OCI-LY7 (cell line): ENCODE measurements at regions not wholly inside any gene's neighbourhood (a gene's known extent, or its start where the extent isn't known, plus 50 kb on each side); places are given as distances from the start of the nearest gene placed in this dataset.

Experiments used
- BruUV-seq: library from RNA; stranded (reverse); fragments of 400-500 nt; replicated peaks from 2 replicates; lab custom pipeline; 2021; lab: Mats Ljungman, UMichigan
- CTCF ChIA-PET: fragments of 300-600 bp; sonication (Branson Sonifier 250); formaldehyde crosslinking; loops from one replicate; lab custom pipeline; 2022; ENCODE audit warnings: antibody characterized with exemption; ENCODE audit not compliant: unreplicated experiment; lab: Charles Lee
- POLR2A ChIA-PET: fragments of 300-600 bp; sonication (Branson Sonifier 250); formaldehyde crosslinking; loops from one replicate; lab custom pipeline; 2022; ENCODE audit warnings: antibody characterized with exemption; lab: Charles Lee
- DNase-seq: peaks from one replicate; pipeline ENCODE4 v3.0.0-alpha.2; 2015; ENCODE audit warnings: low spot score
- H2AFZ ChIP-seq: fragments of 200-600 bp; sonication (generic), shearing (Covaris generic); 2 replicates; pipeline ENCODE4 v1.6.1; 2014; ENCODE audit warnings: mild to moderate bottlenecking, antibody characterized with exemption, low read length, moderate library complexity
- H3K27ac ChIP-seq: fragments of 200-600 bp; sonication (generic); 2 replicates; pipeline ENCODE4 v1.5.1; 2014; ENCODE audit warnings: mixed run types, low read depth, mild to moderate bottlenecking, moderate library complexity, low read length, inconsistent platforms; ENCODE audit not compliant: poor library complexity, severe bottlenecking
- H3K36me3 ChIP-seq: fragments of 200-600 bp; sonication (generic); 2 replicates; pipeline ENCODE4 v1.6.1; 2014; ENCODE audit warnings: mild to moderate bottlenecking, antibody characterized with exemption, low read length, moderate library complexity, mixed read lengths; ENCODE audit not compliant: insufficient read depth
- H3K4me1 ChIP-seq: fragments of 200-600 bp; sonication (generic); 2 replicates; pipeline ENCODE4 v1.5.1; 2014; ENCODE audit warnings: mild to moderate bottlenecking, low read length; ENCODE audit not compliant: insufficient read depth, poor library complexity, severe bottlenecking
- H3K4me2 ChIP-seq: fragments of 200-600 bp; sonication (generic); 2 replicates; pipeline ENCODE4 v1.6.1; 2014; ENCODE audit warnings: mild to moderate bottlenecking, low read length
- H3K4me3 ChIP-seq: fragments of 200-600 bp; sonication (generic); 2 replicates; pipeline ENCODE4 v1.5.1; 2014; ENCODE audit warnings: mild to moderate bottlenecking, low read depth, low read length; ENCODE audit not compliant: poor library complexity, severe bottlenecking
- H3K79me2 ChIP-seq: fragments of 200-600 bp; sonication (generic); 2 replicates; pipeline ENCODE4 v1.6.1; 2016; ENCODE audit warnings: low read depth, mild to moderate bottlenecking, low read length, moderate library complexity, mixed read lengths; ENCODE audit not compliant: insufficient read depth
- H3K9me2 ChIP-seq: fragments of 200-600 bp; sonication (generic); 2 replicates; pipeline ENCODE4 v1.6.1; 2016; ENCODE audit warnings: mild to moderate bottlenecking, low read length, mixed read lengths; ENCODE audit not compliant: insufficient read depth
- H3K9me3 ChIP-seq: fragments of 200-600 bp; sonication (generic); 2 replicates; pipeline ENCODE4 v1.6.1; 2014; ENCODE audit warnings: mild to moderate bottlenecking, mixed run types, low read length, mixed read lengths
- H4K20me1 ChIP-seq: fragments of 200-600 bp; sonication (generic); 2 replicates; pipeline ENCODE4 v1.6.1; 2014; ENCODE audit warnings: mild to moderate bottlenecking, antibody characterized with exemption, low read length, moderate library complexity, mixed read lengths; ENCODE audit not compliant: insufficient read depth
- EZH2phosphoT487 ChIP-seq: fragments of 200-600 bp; sonication (generic); IDR thresholded peaks from 2 replicates; pipeline ENCODE4 v1.6.1; 2018; ENCODE audit warnings: low read depth, borderline replicate concordance, mild to moderate bottlenecking, mixed run types, antibody characterized with exemption, low read length, moderate library complexity, mixed read lengths
- intact Hi-C: fragments of 100-400 bp; cut with micrococcal nuclease; formaldehyde crosslinking; loops from one replicate; pipeline ENCODE4 v1.10.0; 2022; ENCODE audit not compliant: unreplicated experiment
- TF ChIP-seq, protein P1 (sequence below): fragments of 200-600 bp; sonication (generic); conservative IDR thresholded peaks from 2 replicates; pipeline ENCODE4 v1.5.1; 2014; ENCODE audit warnings: mild to moderate bottlenecking, antibody characterized with exemption, low read length, moderate library complexity, mixed read lengths

DNA sequence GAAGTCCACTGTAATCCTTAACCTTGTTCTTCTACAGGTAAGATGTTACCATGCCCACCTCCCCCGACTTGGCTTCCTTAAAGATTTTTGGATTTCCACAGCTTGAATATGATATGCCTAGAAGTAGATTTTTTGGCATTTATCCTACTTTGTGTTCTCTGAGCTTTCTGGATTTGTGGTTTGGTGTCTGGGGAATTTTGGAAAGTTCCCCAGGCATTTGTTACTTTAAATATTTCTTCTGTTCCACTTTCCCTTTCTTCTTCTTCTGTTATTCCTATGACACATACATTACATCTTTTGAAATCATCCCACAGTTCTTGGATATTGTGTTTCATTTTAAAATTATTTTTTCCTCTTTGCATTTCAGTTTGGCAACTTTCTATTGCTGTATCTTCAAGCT is 122.1 kb upstream of the TMEM108 start:
- no peaks in the 10 kb centered on the region for H4K20me1 ChIP-seq
- intact Hi-C loops: no loop called here
- H3K4me1 ChIP-seq: no peaks in the 10 kb centered on the region
- DNase-seq: no peak
- no peak overlapping the region for H3K4me3 ChIP-seq
- H3K4me2 ChIP-seq: no peak overlapping the region
- POLR2A ChIA-PET: no interaction called here
- H2AFZ ChIP-seq: no peak overlapping the region
- no TSS peak for BruUV-seq
- H3K9me2 ChIP-seq: no peaks in the 10 kb centered on the region
- CTCF ChIA-PET: no interaction called here
- H3K9me3 ChIP-seq: no peaks in the 10 kb centered on the region
- H3K36me3 ChIP-seq: no peaks in the 10 kb centered on the region
- no peaks in the 10 kb centered on the region for H3K79me2 ChIP-seq
- H3K27ac ChIP-seq: no peak overlapping the region
- TF ChIP-seq, protein P1, sequence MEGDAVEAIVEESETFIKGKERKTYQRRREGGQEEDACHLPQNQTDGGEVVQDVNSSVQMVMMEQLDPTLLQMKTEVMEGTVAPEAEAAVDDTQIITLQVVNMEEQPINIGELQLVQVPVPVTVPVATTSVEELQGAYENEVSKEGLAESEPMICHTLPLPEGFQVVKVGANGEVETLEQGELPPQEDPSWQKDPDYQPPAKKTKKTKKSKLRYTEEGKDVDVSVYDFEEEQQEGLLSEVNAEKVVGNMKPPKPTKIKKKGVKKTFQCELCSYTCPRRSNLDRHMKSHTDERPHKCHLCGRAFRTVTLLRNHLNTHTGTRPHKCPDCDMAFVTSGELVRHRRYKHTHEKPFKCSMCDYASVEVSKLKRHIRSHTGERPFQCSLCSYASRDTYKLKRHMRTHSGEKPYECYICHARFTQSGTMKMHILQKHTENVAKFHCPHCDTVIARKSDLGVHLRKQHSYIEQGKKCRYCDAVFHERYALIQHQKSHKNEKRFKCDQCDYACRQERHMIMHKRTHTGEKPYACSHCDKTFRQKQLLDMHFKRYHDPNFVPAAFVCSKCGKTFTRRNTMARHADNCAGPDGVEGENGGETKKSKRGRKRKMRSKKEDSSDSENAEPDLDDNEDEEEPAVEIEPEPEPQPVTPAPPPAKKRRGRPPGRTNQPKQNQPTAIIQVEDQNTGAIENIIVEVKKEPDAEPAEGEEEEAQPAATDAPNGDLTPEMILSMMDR: no peak
- no peak for TF ChIP-seq EZH2phosphoT487

DNA sequence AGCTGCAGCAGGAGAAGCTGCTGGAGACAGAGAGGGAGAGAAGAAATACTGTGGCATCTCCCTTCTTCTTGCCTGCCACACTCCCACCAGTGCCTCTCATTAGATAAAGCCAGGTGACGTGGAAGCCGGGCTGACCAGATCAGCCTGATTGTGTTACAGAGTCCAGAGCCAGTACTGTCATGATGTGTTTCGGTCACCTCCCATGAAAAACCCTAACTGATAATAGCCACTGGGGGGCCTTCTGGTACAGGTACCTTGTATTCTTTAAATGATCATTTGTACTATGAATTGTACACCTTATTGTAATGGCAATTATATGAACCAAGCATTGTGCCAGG is 125.8 kb upstream of the TMEM108 start:
- intact Hi-C loops: no loop called here
- Histone ChIP-seq H2AFZ (no peak overlapping the region), H4K20me1 (no peaks in the 10 kb centered on the region), H3K9me3 (no peaks in the 10 kb centered on the region), H3K27ac (no peak overlapping the region), H3K4me3 (no peak overlapping the region), H3K79me2 (no peaks in the 10 kb centered on the region), H3K4me2 (no peak overlapping the region), H3K4me1 (no peaks in the 10 kb centered on the region), H3K36me3 (no peaks in the 10 kb centered on the region), H3K9me2 (no peaks in the 10 kb centered on the region)
- BruUV-seq: no TSS peak
- no peak for DNase-seq
- TF ChIP-seq, protein P1: no peak
- CTCF ChIA-PET: no interaction called here
- POLR2A ChIA-PET: no interaction called here

DNA sequence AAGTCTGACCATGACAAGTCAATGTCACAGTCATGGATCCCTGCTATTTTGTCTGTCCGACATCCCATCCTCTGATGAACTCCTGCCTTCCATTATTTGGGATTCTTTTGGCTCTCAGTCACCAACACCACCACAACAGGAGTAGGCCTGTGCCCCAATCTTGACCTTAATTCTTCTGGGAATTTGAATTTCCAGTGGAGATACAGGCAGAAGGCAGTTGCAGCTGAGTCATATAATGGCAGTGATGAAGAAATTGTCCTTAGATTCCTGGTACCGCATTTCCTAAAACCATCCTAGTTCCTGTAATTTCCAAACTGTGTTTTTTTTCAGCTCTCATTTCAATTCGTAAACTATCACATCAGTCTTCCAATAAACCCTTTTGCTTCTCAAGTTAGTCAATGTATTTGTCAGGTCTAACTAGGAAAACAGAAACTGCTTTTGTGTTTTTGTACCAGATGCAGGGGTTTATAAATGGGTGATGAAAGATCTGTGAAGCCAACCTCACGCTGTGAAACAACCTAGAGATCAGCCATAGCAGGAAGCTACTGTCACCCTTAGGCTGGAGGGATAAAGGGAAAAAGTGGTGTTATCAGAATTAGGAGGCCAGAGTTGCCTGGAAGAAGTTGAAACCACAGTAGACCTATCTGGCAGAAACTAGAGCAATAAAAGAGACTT is 126.3 kb upstream of the TMEM108 start:
- Histone ChIP-seq H3K9me2 (no peaks in the 10 kb centered on the region), H2AFZ (no peak overlapping the region), H4K20me1 (no peaks in the 10 kb centered on the region), H3K79me2 (no peaks in the 10 kb centered on the region), H3K4me3 (no peak overlapping the region), H3K4me1 (no peaks in the 10 kb centered on the region), H3K27ac (no peak overlapping the region), H3K9me3 (no peaks in the 10 kb centered on the region), H3K36me3 (no peaks in the 10 kb centered on the region), H3K4me2 (no peak overlapping the region)
- intact Hi-C loops: no loop called here
- TF ChIP-seq, protein P1: no peak
- no peak for TF ChIP-seq EZH2phosphoT487
- ChIA-PET CTCF (no interaction called here), POLR2A (no interaction called here)
- DNase-seq: no peak
- BruUV-seq: no TSS peak
